ENCODE measurements at regions not wholly inside any gene's neighbourhood (a gene's known extent, or its start where the extent isn't known, plus 50 kb on each side); places are given as distances from the start of the nearest gene placed in this dataset.

DNA sequence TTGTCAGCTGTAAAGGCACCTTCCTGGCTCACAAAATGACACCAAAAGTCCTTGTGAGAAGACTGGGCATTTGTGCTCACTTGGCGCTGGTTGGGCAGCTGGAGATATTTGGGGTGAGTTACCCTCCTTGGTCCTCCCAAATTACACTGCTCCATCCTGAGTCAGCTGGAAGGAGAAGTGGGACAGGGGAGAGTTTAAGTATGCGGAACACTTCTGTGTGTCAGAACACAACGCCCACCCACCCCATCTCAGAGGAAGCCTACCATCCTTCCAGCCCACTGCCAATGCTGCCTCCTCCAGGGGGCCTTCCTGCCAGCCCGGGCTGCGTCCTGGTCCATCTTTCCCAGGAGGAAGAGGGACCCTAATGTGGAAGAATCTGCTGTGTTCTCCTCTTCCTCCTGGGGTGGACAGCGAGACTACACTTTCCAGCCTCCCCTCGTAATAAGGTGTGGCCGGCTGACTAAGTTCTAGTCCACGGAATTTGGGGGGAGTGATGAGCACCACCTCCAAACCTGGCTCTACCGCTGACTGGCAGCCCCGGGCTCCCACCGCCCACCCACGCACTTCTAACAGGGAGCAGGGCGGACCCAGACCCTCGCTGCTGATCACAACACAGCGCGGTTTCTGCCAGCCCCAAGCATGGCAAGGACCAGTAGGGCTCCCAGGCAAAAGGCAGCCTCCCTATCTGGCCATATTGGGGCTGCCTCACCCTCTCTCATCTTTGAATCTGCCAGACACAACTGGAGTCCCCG, 265.0 kb downstream of the XXYLT1 start:
- H3K4me3 Mint-ChIP-seq (ENCODE audit: unreplicated experiment): no peak overlapping the region
- H3K36me3 Mint-ChIP-seq (ENCODE audit: insufficient read depth, unreplicated experiment): no peaks in the 10 kb centered on the region
- BruUV-seq (replicated peaks): no TSS peak
- peaks cover 33% of the 10 kb centered on the region for H3K27me3 Mint-ChIP-seq (ENCODE audit: insufficient read depth, unreplicated experiment)
- ChIA-PET CTCF (interaction anchor here (0.7 kb wide), 2 partner anchors 148 to 291 kb away, joined by 3 read pairs; no protein-coding TSS in a partner anchor), POLR2A (no interaction called here)
- no peak overlapping the region for H3K27ac Mint-ChIP-seq (ENCODE audit: low read depth, unreplicated experiment)
- H3K4me1 Mint-ChIP-seq (ENCODE audit: insufficient read depth, unreplicated experiment): peaks cover 6% of the 10 kb centered on the region
- H3K9me3 Mint-ChIP-seq (ENCODE audit: unreplicated experiment): no peaks in the 10 kb centered on the region
- TF ChIP-seq, protein P1, sequence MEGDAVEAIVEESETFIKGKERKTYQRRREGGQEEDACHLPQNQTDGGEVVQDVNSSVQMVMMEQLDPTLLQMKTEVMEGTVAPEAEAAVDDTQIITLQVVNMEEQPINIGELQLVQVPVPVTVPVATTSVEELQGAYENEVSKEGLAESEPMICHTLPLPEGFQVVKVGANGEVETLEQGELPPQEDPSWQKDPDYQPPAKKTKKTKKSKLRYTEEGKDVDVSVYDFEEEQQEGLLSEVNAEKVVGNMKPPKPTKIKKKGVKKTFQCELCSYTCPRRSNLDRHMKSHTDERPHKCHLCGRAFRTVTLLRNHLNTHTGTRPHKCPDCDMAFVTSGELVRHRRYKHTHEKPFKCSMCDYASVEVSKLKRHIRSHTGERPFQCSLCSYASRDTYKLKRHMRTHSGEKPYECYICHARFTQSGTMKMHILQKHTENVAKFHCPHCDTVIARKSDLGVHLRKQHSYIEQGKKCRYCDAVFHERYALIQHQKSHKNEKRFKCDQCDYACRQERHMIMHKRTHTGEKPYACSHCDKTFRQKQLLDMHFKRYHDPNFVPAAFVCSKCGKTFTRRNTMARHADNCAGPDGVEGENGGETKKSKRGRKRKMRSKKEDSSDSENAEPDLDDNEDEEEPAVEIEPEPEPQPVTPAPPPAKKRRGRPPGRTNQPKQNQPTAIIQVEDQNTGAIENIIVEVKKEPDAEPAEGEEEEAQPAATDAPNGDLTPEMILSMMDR (IDR thresholded peaks at IDR 0.05; ENCODE audit: unreplicated experiment): no peak
- intact Hi-C loops (cut with micrococcal nuclease): loop anchor here (10.0 kb wide), 1 partner anchor 99 kb away; no protein-coding TSS in a partner anchor
- no peak for DNase-seq (ENCODE audit: unreplicated experiment)

DNA sequence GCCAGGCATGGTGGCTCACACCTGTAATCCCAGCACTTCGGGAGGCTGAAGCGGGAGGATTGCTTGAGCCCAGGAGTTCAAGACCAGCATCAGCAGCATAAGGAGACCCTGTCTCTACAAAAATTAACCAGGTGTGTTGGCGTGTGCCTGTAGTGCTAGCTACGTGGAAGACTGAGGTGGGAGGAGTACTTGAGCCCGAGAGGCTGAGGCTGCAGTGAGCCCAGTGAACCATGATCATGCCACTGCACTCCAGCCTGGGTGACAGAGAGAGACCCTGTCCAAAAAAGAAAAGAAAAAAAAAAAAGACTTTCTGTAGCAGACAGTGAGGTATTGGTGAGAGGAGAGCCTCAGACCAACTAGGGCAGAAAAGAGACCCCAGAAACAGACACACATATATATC, 263.8 kb downstream of the XXYLT1 start:
- H3K9me3 Mint-ChIP-seq (ENCODE audit: unreplicated experiment): no peaks in the 10 kb centered on the region
- H3K27ac Mint-ChIP-seq (ENCODE audit: low read depth, unreplicated experiment): no peak overlapping the region
- POLR2A ChIA-PET: no interaction called here

DNA sequence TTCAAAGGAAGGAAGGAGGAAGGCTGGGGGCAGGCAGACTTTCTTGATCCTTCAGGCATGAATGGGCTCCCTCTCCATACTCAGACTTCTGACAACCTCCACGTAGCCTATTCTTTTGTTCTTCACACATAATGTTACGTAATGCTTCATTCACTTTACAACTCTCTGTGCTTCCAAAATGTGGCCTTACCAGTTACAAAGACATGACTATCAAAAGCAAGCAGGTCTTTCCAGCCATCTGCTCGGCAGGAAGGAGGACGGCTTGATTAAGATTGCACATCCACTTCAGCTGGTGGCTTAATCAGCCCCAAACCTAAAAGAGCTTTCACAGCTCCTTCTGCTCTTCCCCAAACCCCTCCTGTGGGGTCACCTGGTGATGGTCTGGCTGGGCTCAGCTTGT, 263.2 kb downstream of the XXYLT1 start:
- POLR2A ChIA-PET: no interaction called here
- CTCF ChIA-PET: no interaction called here
- no peak overlapping the region for H3K27ac Mint-ChIP-seq (ENCODE audit: low read depth, unreplicated experiment)
- peaks cover 5% of the 10 kb centered on the region for H3K4me1 Mint-ChIP-seq (ENCODE audit: insufficient read depth, unreplicated experiment)
- H3K4me3 Mint-ChIP-seq (ENCODE audit: unreplicated experiment): no peak overlapping the region
- intact Hi-C loops (cut with micrococcal nuclease): loop anchor here (10.0 kb wide), 1 partner anchor 97 kb away; no protein-coding TSS in a partner anchor
- no peaks in the 10 kb centered on the region for H3K36me3 Mint-ChIP-seq (ENCODE audit: insufficient read depth, unreplicated experiment)
- TF ChIP-seq, protein P1 (IDR thresholded peaks at IDR 0.05; ENCODE audit: unreplicated experiment): no peak
- BruUV-seq (replicated peaks): no TSS peak
- H3K27me3 Mint-ChIP-seq (ENCODE audit: insufficient read depth, unreplicated experiment): peaks cover 22% of the 10 kb centered on the region
- DNase-seq (ENCODE audit: unreplicated experiment): no peak
- no peaks in the 10 kb centered on the region for H3K9me3 Mint-ChIP-seq (ENCODE audit: unreplicated experiment)

More for the DNA sequence above, 263.8 kb downstream of the XXYLT1 start:
- Mint-ChIP-seq H3K4me3 (ENCODE audit: unreplicated experiment) (no peak overlapping the region), H3K36me3 (ENCODE audit: insufficient read depth, unreplicated experiment) (no peaks in the 10 kb centered on the region), H3K4me1 (ENCODE audit: insufficient read depth, unreplicated experiment) (peaks cover 6% of the 10 kb centered on the region), H3K27me3 (ENCODE audit: insufficient read depth, unreplicated experiment) (peaks cover 22% of the 10 kb centered on the region)
- intact Hi-C loops (cut with micrococcal nuclease): loop anchor here (10.0 kb wide), 1 partner anchor 98 kb away; no protein-coding TSS in a partner anchor
- no peak for DNase-seq (ENCODE audit: unreplicated experiment)
- BruUV-seq (replicated peaks): no TSS peak
- TF ChIP-seq, protein P1 (IDR thresholded peaks at IDR 0.05; ENCODE audit: unreplicated experiment): no peak
- CTCF ChIA-PET: interaction anchor here (0.7 to 0.8 kb wide), 2 partner anchors 23 to 192 kb away, joined by 3 read pairs; no protein-coding TSS in a partner anchor

DNA sequence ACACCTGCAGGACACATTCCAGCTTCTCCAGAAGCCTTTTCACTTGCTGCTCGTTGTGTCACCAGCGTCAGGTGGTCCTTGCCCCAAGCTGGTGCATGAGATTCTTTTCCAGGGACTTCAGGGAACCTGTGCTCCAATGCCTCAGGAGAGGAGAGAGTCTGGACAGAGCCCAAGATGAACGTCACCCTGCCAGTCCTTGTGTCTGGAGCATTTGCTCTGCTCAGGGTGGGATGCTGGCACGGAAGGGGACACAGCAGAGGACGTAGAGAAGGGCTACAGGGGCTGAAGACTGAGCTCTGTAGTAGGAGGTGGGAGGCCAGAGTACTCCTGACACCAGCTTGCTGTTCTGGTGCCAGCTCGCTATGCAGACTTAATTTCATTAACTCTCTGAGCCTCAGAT, 262.1 kb downstream of the XXYLT1 start:
- no peaks in the 10 kb centered on the region for H3K4me1 Mint-ChIP-seq (ENCODE audit: insufficient read depth, unreplicated experiment)
- no peak overlapping the region for H3K4me3 Mint-ChIP-seq (ENCODE audit: unreplicated experiment)
- intact Hi-C loops (cut with micrococcal nuclease): loop anchor here (10.0 kb wide), 1 partner anchor 96 kb away; no protein-coding TSS in a partner anchor
- H3K27me3 Mint-ChIP-seq (ENCODE audit: insufficient read depth, unreplicated experiment): peaks cover 22% of the 10 kb centered on the region
- H3K9me3 Mint-ChIP-seq (ENCODE audit: unreplicated experiment): no peaks in the 10 kb centered on the region
- ChIA-PET POLR2A (no interaction called here), CTCF (no interaction called here)
- no TSS peak for BruUV-seq (replicated peaks)
- H3K27ac Mint-ChIP-seq (ENCODE audit: low read depth, unreplicated experiment): no peak overlapping the region
- TF ChIP-seq, protein P1 (IDR thresholded peaks at IDR 0.05; ENCODE audit: unreplicated experiment): no peak
- no peaks in the 10 kb centered on the region for H3K36me3 Mint-ChIP-seq (ENCODE audit: insufficient read depth, unreplicated experiment)
- DNase-seq (ENCODE audit: unreplicated experiment): no peak

Data from MCF 10A (cell line).